ENCODE measurements at regions not wholly inside any gene's neighbourhood (a gene's known extent, or its start where the extent isn't known, plus 50 kb on each side); places are given as distances from the start of the nearest gene placed in this dataset.

DNA sequence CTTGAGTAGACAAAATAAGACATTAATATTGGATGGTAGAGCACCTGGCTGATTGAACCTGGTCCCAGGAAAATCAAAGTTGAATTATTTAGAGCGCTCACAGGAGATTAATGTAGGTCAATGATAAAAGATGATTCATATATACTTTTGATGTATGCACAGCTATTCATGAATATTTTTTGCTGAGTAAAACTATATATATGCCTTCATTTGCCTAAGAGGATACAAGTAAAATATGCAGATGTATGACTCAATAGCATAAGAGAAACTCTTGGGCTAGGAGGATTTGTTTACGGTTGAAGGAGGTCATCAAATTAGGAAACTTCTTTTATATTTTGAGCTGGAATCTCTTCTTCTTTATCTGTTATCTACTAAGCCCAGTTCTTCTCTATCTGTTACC, 202.7 kb upstream of the HS3ST1 start:
- Mint-ChIP-seq H3K27me3 (ENCODE audit: insufficient read depth) (no peaks in the 10 kb centered on the region), H3K4me1 (peaks cover 9% of the 10 kb centered on the region), H3K36me3 (ENCODE audit: low read depth) (no peaks in the 10 kb centered on the region), H3K9me3 (peaks cover 3% of the 10 kb centered on the region), H3K4me3 (no peak overlapping the region), H3K27ac (no peak overlapping the region)
- Histone ChIP-seq H3K4me1 (ENCODE audit: control insufficient read depth, insufficient read depth, low read length) (no peaks in the 10 kb centered on the region), H3K4me3 (ENCODE audit: low read length) (no peak overlapping the region), H3K27ac (ENCODE audit: low read depth, low read length) (no peak overlapping the region), H3K27me3 (ENCODE audit: control insufficient read depth, insufficient read depth, low read length, poor library complexity, severe bottlenecking) (no peaks in the 10 kb centered on the region), H3K9ac (ENCODE audit: extremely low read depth, low read length, poor library complexity, severe bottlenecking) (no peak overlapping the region), H3K9me3 (ENCODE audit: control insufficient read depth, low read length) (no peaks in the 10 kb centered on the region), H3K36me3 (ENCODE audit: control insufficient read depth, insufficient read depth, low read length) (no peaks in the 10 kb centered on the region)
- DNase-seq = no peak
- TF ChIP-seq, protein P1, sequence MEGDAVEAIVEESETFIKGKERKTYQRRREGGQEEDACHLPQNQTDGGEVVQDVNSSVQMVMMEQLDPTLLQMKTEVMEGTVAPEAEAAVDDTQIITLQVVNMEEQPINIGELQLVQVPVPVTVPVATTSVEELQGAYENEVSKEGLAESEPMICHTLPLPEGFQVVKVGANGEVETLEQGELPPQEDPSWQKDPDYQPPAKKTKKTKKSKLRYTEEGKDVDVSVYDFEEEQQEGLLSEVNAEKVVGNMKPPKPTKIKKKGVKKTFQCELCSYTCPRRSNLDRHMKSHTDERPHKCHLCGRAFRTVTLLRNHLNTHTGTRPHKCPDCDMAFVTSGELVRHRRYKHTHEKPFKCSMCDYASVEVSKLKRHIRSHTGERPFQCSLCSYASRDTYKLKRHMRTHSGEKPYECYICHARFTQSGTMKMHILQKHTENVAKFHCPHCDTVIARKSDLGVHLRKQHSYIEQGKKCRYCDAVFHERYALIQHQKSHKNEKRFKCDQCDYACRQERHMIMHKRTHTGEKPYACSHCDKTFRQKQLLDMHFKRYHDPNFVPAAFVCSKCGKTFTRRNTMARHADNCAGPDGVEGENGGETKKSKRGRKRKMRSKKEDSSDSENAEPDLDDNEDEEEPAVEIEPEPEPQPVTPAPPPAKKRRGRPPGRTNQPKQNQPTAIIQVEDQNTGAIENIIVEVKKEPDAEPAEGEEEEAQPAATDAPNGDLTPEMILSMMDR (conservative IDR thresholded peaks at IDR 0.05) = no peak
- 95 to 100% methylated on average over 1 to 2 of the region's 2 CpGs for whole genome bisulfite sequencing, 2 experiments (ENCODE audit: insufficient coverage in 1 of 2, insufficient read length in 1 of 2)

DNA sequence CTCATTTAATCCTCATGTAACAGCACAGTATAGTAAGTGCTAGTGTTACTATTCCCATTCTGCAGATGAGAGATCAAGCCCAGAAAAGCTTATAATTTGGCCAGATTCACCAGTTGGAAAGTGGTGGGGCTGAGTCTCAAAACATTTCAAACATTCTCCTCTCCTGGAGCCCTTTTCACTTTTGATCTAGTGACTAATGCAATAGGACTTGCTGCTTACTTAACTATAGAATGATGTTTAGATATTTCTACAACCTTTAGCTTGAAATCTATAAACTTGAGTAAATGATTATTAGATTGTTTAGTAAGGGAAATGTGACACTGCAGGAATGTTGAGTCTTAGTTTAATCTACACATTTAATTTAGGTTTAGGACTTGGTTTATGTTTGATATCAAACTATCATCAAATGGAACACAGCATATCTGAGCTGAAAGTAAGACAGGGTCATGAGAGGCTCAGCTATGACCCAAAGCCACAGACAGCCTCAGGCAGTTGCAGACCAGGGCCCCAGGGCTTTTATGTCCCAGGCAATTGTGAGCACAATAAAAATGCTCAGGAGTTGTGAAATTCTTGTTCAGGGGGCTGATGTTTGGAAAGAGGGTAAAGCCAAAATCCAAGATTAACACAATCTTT, 199.5 kb upstream of the HS3ST1 start:
- no peak overlapping the region for H3K4me3 Mint-ChIP-seq
- no peaks in the 10 kb centered on the region for H3K9me3 ChIP-seq (ENCODE audit: control insufficient read depth, low read length)
- peaks cover 9% of the 10 kb centered on the region for H3K4me1 Mint-ChIP-seq
- TF ChIP-seq, protein P1 (conservative IDR thresholded peaks at IDR 0.05) = no peak
- DNase-seq = no peak
- H3K27me3 ChIP-seq (ENCODE audit: control insufficient read depth, insufficient read depth, low read length, poor library complexity, severe bottlenecking) = no peaks in the 10 kb centered on the region
- H3K36me3 ChIP-seq (ENCODE audit: control insufficient read depth, insufficient read depth, low read length) = no peaks in the 10 kb centered on the region
- H3K4me1 ChIP-seq (ENCODE audit: control insufficient read depth, insufficient read depth, low read length) = no peaks in the 10 kb centered on the region
- no peak overlapping the region for H3K27ac ChIP-seq (ENCODE audit: low read depth, low read length)
- H3K36me3 Mint-ChIP-seq (ENCODE audit: low read depth) = no peaks in the 10 kb centered on the region
- no peak overlapping the region for H3K27ac Mint-ChIP-seq
- no peak overlapping the region for H3K4me3 ChIP-seq (ENCODE audit: low read length)
- H3K9ac ChIP-seq (ENCODE audit: extremely low read depth, low read length, poor library complexity, severe bottlenecking) = no peak overlapping the region
- peaks cover 3% of the 10 kb centered on the region for H3K9me3 Mint-ChIP-seq
- no peaks in the 10 kb centered on the region for H3K27me3 Mint-ChIP-seq (ENCODE audit: insufficient read depth)

DNA sequence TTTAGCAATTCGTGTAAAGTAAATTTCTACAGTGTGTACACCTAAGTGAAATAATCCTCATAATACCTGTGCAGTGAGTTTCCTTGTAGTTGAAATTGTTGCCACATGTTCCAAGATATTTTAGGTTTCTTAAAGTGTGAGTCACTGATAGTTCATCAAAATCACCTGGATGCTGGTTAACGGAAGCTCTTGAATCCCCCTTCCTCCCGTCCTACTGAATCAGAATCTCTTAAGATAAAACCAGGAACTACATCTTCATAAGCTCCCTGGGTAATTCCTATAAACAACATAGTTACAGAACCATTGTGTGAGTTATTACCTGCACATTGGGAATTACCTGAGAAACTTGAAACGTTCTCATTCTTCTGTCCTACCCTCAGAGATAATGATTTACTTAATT, 197.4 kb upstream of the HS3ST1 start:
- Mint-ChIP-seq H3K27ac (no peak overlapping the region), H3K4me3 (no peak overlapping the region), H3K4me1 (peaks cover 9% of the 10 kb centered on the region), H3K9me3 (peaks cover 3% of the 10 kb centered on the region), H3K27me3 (ENCODE audit: insufficient read depth) (no peaks in the 10 kb centered on the region), H3K36me3 (ENCODE audit: low read depth) (no peaks in the 10 kb centered on the region)
- no peak overlapping the region for H3K27ac ChIP-seq (ENCODE audit: low read depth, low read length)
- no peak overlapping the region for H3K4me3 ChIP-seq (ENCODE audit: low read length)
- WGBS, 2 experiments (ENCODE audit: insufficient coverage in 1 of 2, insufficient read length in 1 of 2) = 94 to 100% methylated on average over 2 to 4 of the region's 4 CpGs
- TF ChIP-seq, protein P1 (conservative IDR thresholded peaks at IDR 0.05) = no peak
- no peaks in the 10 kb centered on the region for H3K4me1 ChIP-seq (ENCODE audit: control insufficient read depth, insufficient read depth, low read length)
- no peaks in the 10 kb centered on the region for H3K27me3 ChIP-seq (ENCODE audit: control insufficient read depth, insufficient read depth, low read length, poor library complexity, severe bottlenecking)
- H3K9ac ChIP-seq (ENCODE audit: extremely low read depth, low read length, poor library complexity, severe bottlenecking) = no peak overlapping the region
- no peak for DNase-seq
- no peaks in the 10 kb centered on the region for H3K36me3 ChIP-seq (ENCODE audit: control insufficient read depth, insufficient read depth, low read length)
- no peaks in the 10 kb centered on the region for H3K9me3 ChIP-seq (ENCODE audit: control insufficient read depth, low read length)
